ENCODE measurements at regions not wholly inside any gene's neighbourhood (a gene's known extent, or its start where the extent isn't known, plus 50 kb on each side); places are given as distances from the start of the nearest gene placed in this dataset.

GRCh38 chr2:62330959-62331358 is 135.0 kb downstream of the B3GNT2 start:
- in situ Hi-C loops (cut with MboI): no loop called here
- no peak overlapping the region for H3K4me2 ChIP-seq (ENCODE audit: insufficient read depth, low read length)
- BruUV-seq (replicated peaks): no TSS peak

More at GRCh38 chr2:62330959-62331358, 135.0 kb downstream of the B3GNT2 start:
- POLR2A ChIA-PET: interaction anchor here (0.5 kb wide), 1 partner anchor 215 kb away, joined by 3 read pairs; no protein-coding TSS in a partner anchor
- DNase-seq (ENCODE audit: extremely low read depth in 1 of 4, low spot score in 3 of 4) (no peak), ATAC-seq (no peak), FAIRE-seq (no peak)
- H3K9ac ChIP-seq (ENCODE audit: insufficient read depth in 1 of 2, low read depth in 2 of 2, low read length in 2 of 2): no peak overlapping the region
- H4K20me1 ChIP-seq (replicated peaks; ENCODE audit: control insufficient read depth, insufficient read depth, low read length): no peaks in the 10 kb centered on the region
- H3K9me1 ChIP-seq (ENCODE audit: control insufficient read depth, insufficient read depth, low read length): no peaks in the 10 kb centered on the region
- intact Hi-C loops (cut with micrococcal nuclease): no loop called here
- H3K36me3 ChIP-seq (ENCODE audit: control insufficient read depth, insufficient read depth, low read length): peaks cover 2% of the 10 kb centered on the region; the same call in 1 of the 3 replicates
- no peaks in the 10 kb centered on the region for H3K79me2 ChIP-seq (ENCODE audit: control insufficient read depth, insufficient read depth, low read length)
- TF ChIP-seq GTF2E2 (tag; IDR thresholded peaks at IDR 0.05) (no peak), CBX3 (IDR thresholded peaks at IDR 0.05; ENCODE audit: borderline replicate concordance in 1 of 2, low read length in 2 of 2) (no peak), YY1 (IDR thresholded peaks at IDR 0.05; ENCODE audit: borderline replicate concordance in 1 of 3, control insufficient read depth in 1 of 3, extremely low read depth in 1 of 3, insufficient read depth in 3 of 3, insufficient read length in 1 of 3, insufficient replicate concordance in 2 of 3, low read depth in 1 of 3, low read length in 2 of 3) (no peak), PATZ1 (CRISPR knock-in tag; IDR thresholded peaks at IDR 0.05; ENCODE audit: borderline replicate concordance) (no peak), MAFK (IDR thresholded peaks at IDR 0.05; ENCODE audit: low read length) (no peak), CHD4 (IDR thresholded peaks at IDR 0.05; ENCODE audit: insufficient read depth, insufficient replicate concordance, low read depth, low read length, poor library complexity, severe bottlenecking) (no peak), CHD1 (IDR thresholded peaks at IDR 0.05; ENCODE audit: low read length) (no peak), ZNF224 (CRISPR knock-in tag; IDR thresholded peaks at IDR 0.05) (no peak), ZNF785 (CRISPR knock-in tag; IDR thresholded peaks at IDR 0.05) (no peak), LCOR (CRISPR knock-in tag; IDR thresholded peaks at IDR 0.05) (no peak), CTCF (IDR thresholded peaks at IDR 0.05 in 2 of 3, conservative IDR thresholded peaks at IDR 0.05 in 1 of 3; ENCODE audit: insufficient read depth in 2 of 3, low read depth in 1 of 3, low read length in 3 of 3) (no peak), ZSCAN32 (CRISPR knock-in tag; IDR thresholded peaks at IDR 0.05) (no peak), ZNF347 (CRISPR knock-in tag; IDR thresholded peaks at IDR 0.05; ENCODE audit: low read depth) (no peak), MLX (CRISPR knock-in tag; conservative IDR thresholded peaks at IDR 0.05) (no peak), KDM4B (IDR thresholded peaks at IDR 0.05; ENCODE audit: borderline replicate concordance in 2 of 2, low read depth in 1 of 2) (no peak), ZNF830 (CRISPR knock-in tag; IDR thresholded peaks at IDR 0.05) (no peak), USF2 (CRISPR knock-in tag; IDR thresholded peaks at IDR 0.05) (no peak)
- CTCF ChIA-PET (ENCODE audit: low intra/inter-chr PET ratio): no interaction called here
- no peaks in the 10 kb centered on the region for H3K27me3 ChIP-seq (ENCODE audit: control insufficient read depth in 2 of 2, insufficient read depth in 2 of 2, low read length in 2 of 2)
- no peak overlapping the region for H2AFZ ChIP-seq (ENCODE audit: low read depth, low read length)
- H3K9me3 ChIP-seq (replicated peaks; ENCODE audit: control insufficient read depth, insufficient read depth, low read depth, low read length): no peaks in the 10 kb centered on the region; the same call in 1 of the 2 replicates
- no peak overlapping the region for H3K27ac ChIP-seq (ENCODE audit: extremely low read depth, low read depth, low read length)
- H3K4me1 ChIP-seq (replicated peaks in 1 of 2; ENCODE audit: control insufficient read depth in 2 of 2, insufficient read depth in 2 of 2, low read length in 2 of 2): peaks cover 0 to 5% of the 10 kb centered on the region in 2 experiments; a peak in 3 of 5 replicates
- 73% methylated on average over 1 of the region's 1 CpG for WGBS (ENCODE audit: insufficient coverage, low coverage, missing lambda C conversion rate)
- no peak overlapping the region for H3K4me3 ChIP-seq
